HG03108 (cell line): ENCODE measurements at regions not wholly inside any gene's neighbourhood (a gene's known extent, or its start where the extent isn't known, plus 50 kb on each side); places are given as distances from the start of the nearest gene placed in this dataset.
"Not testable (repeated sequence)": the region's sequence is repeated elsewhere in the genome, so short reads cannot be mapped to it uniquely, and the experiment has no call there.

ENCODE experiments used
- ATAC-seq: cut with Tn5 transposase; IDR thresholded peaks from one replicate; pipeline ENCODE4 v1.9.1; 2021; ENCODE audit warnings: moderate library complexity; ENCODE audit not compliant: unreplicated experiment

GRCh38 chr3:177382944-177383343 lies 185.7 kb upstream of the TBL1XR1 start:
- ATAC-seq, result no peak

GRCh38 chr3:177385186-177385585 lies 187.9 kb upstream of the TBL1XR1 start:
- no peak for ATAC-seq

GRCh38 chr3:177385831-177386301 lies 188.6 kb upstream of the TBL1XR1 start:
- no peak for ATAC-seq

GRCh38 chr3:177388209-177388608 lies 190.9 kb upstream of the TBL1XR1 start:
- no peak for ATAC-seq

GRCh38 chr3:177394231-177395024 lies 197.1 kb upstream of the TBL1XR1 start:
- ATAC-seq, result not testable (repeated sequence)

GRCh38 chr3:177396733-177397132 lies 199.5 kb upstream of the TBL1XR1 start:
- ATAC-seq, result no peak

GRCh38 chr3:177401375-177401774 lies 204.1 kb upstream of the TBL1XR1 start:
- no peak for ATAC-seq

- no peak for ATAC-seq
Measured at GRCh38 chr3:177402533-177402932, 205.3 kb upstream of the TBL1XR1 start.

- ATAC-seq, result no peak
Measured at GRCh38 chr3:177405191-177405672, 207.9 kb upstream of the TBL1XR1 start.

GRCh38 chr3:177410730-177411129 lies 213.4 kb upstream of the TBL1XR1 start:
- ATAC-seq, result no peak

- no peak for ATAC-seq
Measured at GRCh38 chr3:177411201-177411600, 213.9 kb upstream of the TBL1XR1 start.

- not testable (repeated sequence) for ATAC-seq
Measured at GRCh38 chr3:177412677-177413170, 215.4 kb upstream of the TBL1XR1 start.

- no peak for ATAC-seq
Measured at GRCh38 chr3:177414093-177414492, 216.8 kb upstream of the TBL1XR1 start.

GRCh38 chr3:177418787-177419186 lies 221.5 kb upstream of the TBL1XR1 start:
- ATAC-seq, result no peak

GRCh38 chr3:177419904-177420601 lies 222.8 kb upstream of the TBL1XR1 start:
- ATAC-seq, result no peak

- no peak for ATAC-seq
Measured at GRCh38 chr3:177420651-177421480, 223.6 kb upstream of the TBL1XR1 start.

- ATAC-seq, result no peak
Measured at GRCh38 chr3:177421481-177421785, 224.2 kb upstream of the TBL1XR1 start.

GRCh38 chr3:177424521-177424920 lies 227.2 kb upstream of the TBL1XR1 start:
- no peak for ATAC-seq

- ATAC-seq, result no peak
Measured at GRCh38 chr3:177425042-177425441, 227.8 kb upstream of the TBL1XR1 start.

- ATAC-seq, result no peak
Measured at GRCh38 chr3:177426106-177426877, 229.0 kb upstream of the TBL1XR1 start.
